PFSK-1 (cell line): ENCODE measurements at regions not wholly inside any gene's neighbourhood (a gene's known extent, or its start where the extent isn't known, plus 50 kb on each side); places are given as distances from the start of the nearest gene placed in this dataset.

Experiments
- FOXP2 ChIP-seq: optimal IDR thresholded peaks from 2 replicates; pipeline ENCODE3; 2011; ENCODE audit warnings: borderline replicate concordance, control low read depth, inconsistent platforms; ENCODE audit not compliant: insufficient read depth; ENCODE audit errors: extremely low read length, extremely low read depth
- POLR2AphosphoS5 ChIP-seq: IDR thresholded peaks from 2 replicates; pipeline ENCODE4 v1.6.1; 2012; ENCODE audit warnings: low read depth, mild to moderate bottlenecking, control low read depth, low read length, moderate library complexity
- SIN3A ChIP-seq: IDR thresholded peaks from 2 replicates; pipeline ENCODE4 v1.6.1; 2012; ENCODE audit warnings: mild to moderate bottlenecking, low read length, moderate library complexity, borderline replicate concordance; ENCODE audit not compliant: insufficient read depth
- TAF1 ChIP-seq: IDR thresholded peaks from 2 replicates; pipeline ENCODE4 v1.6.1; 2012; ENCODE audit warnings: low read length, control low read depth, borderline replicate concordance; ENCODE audit not compliant: insufficient read depth
- TF ChIP-seq, protein P1 (sequence below), 2 experiments: IDR thresholded peaks; 2 replicates each; pipeline versions ENCODE4 v1.6.1 to v1.8.0; 2011 to 2012; ENCODE audit warnings: low read depth in 2 of 2, low read length in 2 of 2, control low read depth in 1 of 2, inconsistent platforms in 1 of 2, mild to moderate bottlenecking in 1 of 2, moderate library complexity in 1 of 2; ENCODE audit not compliant: insufficient read depth in 1 of 2

DNA sequence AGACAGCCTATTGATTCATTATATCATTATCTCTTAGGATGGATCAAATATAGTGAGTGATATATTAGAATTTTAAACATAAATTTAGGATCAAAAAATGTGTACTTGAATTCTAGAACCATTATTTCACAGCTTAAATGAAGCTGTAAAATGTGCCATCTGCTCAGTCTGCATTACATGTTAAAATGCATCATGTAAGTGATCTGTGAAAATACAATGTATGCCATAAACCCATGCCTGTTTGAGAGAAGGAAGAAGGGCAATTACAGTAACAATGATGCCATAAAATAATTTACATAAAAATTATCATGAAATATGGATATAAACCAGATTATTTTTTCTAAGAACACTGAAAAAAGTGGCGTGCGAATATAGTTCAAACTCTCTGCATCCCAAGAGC is 1066.0 kb upstream of the ADGRL4 start:
- TF ChIP-seq FOXP2: no peak
- TF ChIP-seq, protein P1, sequence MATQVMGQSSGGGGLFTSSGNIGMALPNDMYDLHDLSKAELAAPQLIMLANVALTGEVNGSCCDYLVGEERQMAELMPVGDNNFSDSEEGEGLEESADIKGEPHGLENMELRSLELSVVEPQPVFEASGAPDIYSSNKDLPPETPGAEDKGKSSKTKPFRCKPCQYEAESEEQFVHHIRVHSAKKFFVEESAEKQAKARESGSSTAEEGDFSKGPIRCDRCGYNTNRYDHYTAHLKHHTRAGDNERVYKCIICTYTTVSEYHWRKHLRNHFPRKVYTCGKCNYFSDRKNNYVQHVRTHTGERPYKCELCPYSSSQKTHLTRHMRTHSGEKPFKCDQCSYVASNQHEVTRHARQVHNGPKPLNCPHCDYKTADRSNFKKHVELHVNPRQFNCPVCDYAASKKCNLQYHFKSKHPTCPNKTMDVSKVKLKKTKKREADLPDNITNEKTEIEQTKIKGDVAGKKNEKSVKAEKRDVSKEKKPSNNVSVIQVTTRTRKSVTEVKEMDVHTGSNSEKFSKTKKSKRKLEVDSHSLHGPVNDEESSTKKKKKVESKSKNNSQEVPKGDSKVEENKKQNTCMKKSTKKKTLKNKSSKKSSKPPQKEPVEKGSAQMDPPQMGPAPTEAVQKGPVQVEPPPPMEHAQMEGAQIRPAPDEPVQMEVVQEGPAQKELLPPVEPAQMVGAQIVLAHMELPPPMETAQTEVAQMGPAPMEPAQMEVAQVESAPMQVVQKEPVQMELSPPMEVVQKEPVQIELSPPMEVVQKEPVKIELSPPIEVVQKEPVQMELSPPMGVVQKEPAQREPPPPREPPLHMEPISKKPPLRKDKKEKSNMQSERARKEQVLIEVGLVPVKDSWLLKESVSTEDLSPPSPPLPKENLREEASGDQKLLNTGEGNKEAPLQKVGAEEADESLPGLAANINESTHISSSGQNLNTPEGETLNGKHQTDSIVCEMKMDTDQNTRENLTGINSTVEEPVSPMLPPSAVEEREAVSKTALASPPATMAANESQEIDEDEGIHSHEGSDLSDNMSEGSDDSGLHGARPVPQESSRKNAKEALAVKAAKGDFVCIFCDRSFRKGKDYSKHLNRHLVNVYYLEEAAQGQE (IDR thresholded peaks at IDR 0.05; ENCODE audit: insufficient read depth in 1 of 2, low read depth in 2 of 2, low read length in 2 of 2): no peak
- no peak for TF ChIP-seq SIN3A
- TF ChIP-seq POLR2AphosphoS5: no peak
- no peak for TF ChIP-seq TAF1

- TF ChIP-seq, protein P1 (IDR thresholded peaks at IDR 0.05; ENCODE audit: insufficient read depth in 1 of 2, low read depth in 2 of 2, low read length in 2 of 2): no peak
- TF ChIP-seq SIN3A (no peak), POLR2AphosphoS5 (no peak), FOXP2 (no peak), TAF1 (no peak)
Measured at GRCh38 chr1:80066060-80066459, 1059.5 kb upstream of the ADGRL4 start.

GRCh38 chr1:80064524-80064923 is 1058.0 kb upstream of the ADGRL4 start:
- TF ChIP-seq, protein P1 (IDR thresholded peaks at IDR 0.05; ENCODE audit: insufficient read depth in 1 of 2, low read depth in 2 of 2, low read length in 2 of 2): no peak
- TF ChIP-seq TAF1: no peak
- no peak for TF ChIP-seq POLR2AphosphoS5
- TF ChIP-seq SIN3A: no peak
- TF ChIP-seq FOXP2: no peak

- TF ChIP-seq FOXP2: no peak
- TF ChIP-seq, protein P1 (IDR thresholded peaks at IDR 0.05; ENCODE audit: insufficient read depth in 1 of 2, low read depth in 2 of 2, low read length in 2 of 2): no peak
- no peak for TF ChIP-seq SIN3A
- TF ChIP-seq POLR2AphosphoS5: no peak
Measured at GRCh38 chr1:80059940-80060339, 1053.4 kb upstream of the ADGRL4 start.

DNA sequence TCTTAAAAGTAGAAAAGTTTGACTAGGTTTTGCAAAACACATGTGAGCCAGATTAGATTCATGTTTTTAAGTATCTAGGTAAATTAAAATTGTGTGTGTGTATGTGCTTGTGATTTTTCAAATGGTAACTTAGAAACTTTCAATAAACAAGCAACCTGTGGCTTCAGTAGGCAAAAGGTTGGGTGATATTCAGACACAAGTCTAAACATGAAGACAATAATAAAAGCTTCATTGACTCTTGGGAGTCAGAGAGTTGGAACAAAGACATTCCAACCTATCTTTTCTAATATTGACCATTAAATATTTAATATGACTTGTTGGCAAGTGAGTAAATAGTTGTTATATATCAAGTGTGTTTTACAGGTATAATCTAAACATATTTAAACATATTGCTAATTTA is 1049.6 kb upstream of the ADGRL4 start:
- no peak for TF ChIP-seq FOXP2
- TF ChIP-seq SIN3A: no peak
- TF ChIP-seq, protein P1 (IDR thresholded peaks at IDR 0.05; ENCODE audit: insufficient read depth in 1 of 2, low read depth in 2 of 2, low read length in 2 of 2): no peak
- no peak for TF ChIP-seq TAF1
- no peak for TF ChIP-seq POLR2AphosphoS5
